ENCODE measurements at regions not wholly inside any gene's neighbourhood (a gene's known extent, or its start where the extent isn't known, plus 50 kb on each side); places are given as distances from the start of the nearest gene placed in this dataset.

DNA sequence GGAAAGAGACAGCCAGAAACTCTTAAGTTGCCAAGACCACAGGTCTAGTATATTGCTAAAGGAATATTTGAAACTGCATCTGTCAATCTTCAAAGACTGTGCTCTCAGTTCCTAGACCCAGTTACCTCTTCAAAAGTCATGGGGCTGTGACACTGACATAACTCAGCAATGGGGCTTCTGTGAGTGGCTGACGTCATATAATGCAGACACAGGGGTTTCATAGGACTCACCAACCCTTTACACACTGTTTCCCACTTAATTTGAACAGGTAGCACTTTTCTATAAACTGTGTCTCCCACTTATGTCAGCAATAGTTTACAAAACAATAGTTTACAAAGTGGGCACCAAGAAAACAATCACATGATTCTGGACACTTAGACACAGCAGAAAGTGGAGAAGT is 158.4 kb downstream of the GALC start:
- no peaks in the 10 kb centered on the region for H3K27me3 ChIP-seq (replicated peaks)
- H3K36me3 ChIP-seq (replicated peaks): no peaks in the 10 kb centered on the region
- no peak overlapping the region for H3K4me3 ChIP-seq (ENCODE audit: low read depth, low read length)
- no peak overlapping the region for H3K27ac ChIP-seq
- no peak for DNase-seq
- TF ChIP-seq, protein P1, sequence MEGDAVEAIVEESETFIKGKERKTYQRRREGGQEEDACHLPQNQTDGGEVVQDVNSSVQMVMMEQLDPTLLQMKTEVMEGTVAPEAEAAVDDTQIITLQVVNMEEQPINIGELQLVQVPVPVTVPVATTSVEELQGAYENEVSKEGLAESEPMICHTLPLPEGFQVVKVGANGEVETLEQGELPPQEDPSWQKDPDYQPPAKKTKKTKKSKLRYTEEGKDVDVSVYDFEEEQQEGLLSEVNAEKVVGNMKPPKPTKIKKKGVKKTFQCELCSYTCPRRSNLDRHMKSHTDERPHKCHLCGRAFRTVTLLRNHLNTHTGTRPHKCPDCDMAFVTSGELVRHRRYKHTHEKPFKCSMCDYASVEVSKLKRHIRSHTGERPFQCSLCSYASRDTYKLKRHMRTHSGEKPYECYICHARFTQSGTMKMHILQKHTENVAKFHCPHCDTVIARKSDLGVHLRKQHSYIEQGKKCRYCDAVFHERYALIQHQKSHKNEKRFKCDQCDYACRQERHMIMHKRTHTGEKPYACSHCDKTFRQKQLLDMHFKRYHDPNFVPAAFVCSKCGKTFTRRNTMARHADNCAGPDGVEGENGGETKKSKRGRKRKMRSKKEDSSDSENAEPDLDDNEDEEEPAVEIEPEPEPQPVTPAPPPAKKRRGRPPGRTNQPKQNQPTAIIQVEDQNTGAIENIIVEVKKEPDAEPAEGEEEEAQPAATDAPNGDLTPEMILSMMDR (IDR thresholded peaks at IDR 0.05; ENCODE audit: low read depth, low read length, missing control alignments): no peak
- in situ Hi-C loops (cut with HindIII; ENCODE audit: low pct_ligation_motif_present, low sequenced_read_pairs): no loop called here

GRCh38 chr14:87833026-87833425 is 160.0 kb downstream of the GALC start:
- no peaks in the 10 kb centered on the region for H3K36me3 ChIP-seq (replicated peaks)
- no peak overlapping the region for H3K27ac ChIP-seq
- DNase-seq: no peak
- H3K27me3 ChIP-seq (replicated peaks): no peaks in the 10 kb centered on the region
- in situ Hi-C loops (cut with HindIII; ENCODE audit: low pct_ligation_motif_present, low sequenced_read_pairs): no loop called here
- TF ChIP-seq, protein P1 (IDR thresholded peaks at IDR 0.05; ENCODE audit: low read depth, low read length, missing control alignments): no peak
- no peak overlapping the region for H3K4me3 ChIP-seq (ENCODE audit: low read depth, low read length)

GRCh38 chr14:87830443-87831096 is 162.4 kb downstream of the GALC start:
- DNase-seq: no peak
- H3K4me3 ChIP-seq (ENCODE audit: low read depth, low read length): no peak overlapping the region
- in situ Hi-C loops (cut with HindIII; ENCODE audit: low pct_ligation_motif_present, low sequenced_read_pairs): no loop called here
- H3K27me3 ChIP-seq (replicated peaks): no peaks in the 10 kb centered on the region
- TF ChIP-seq, protein P1 (IDR thresholded peaks at IDR 0.05; ENCODE audit: low read depth, low read length, missing control alignments): no peak
- no peak overlapping the region for H3K27ac ChIP-seq
- H3K36me3 ChIP-seq (replicated peaks): no peaks in the 10 kb centered on the region

DNA sequence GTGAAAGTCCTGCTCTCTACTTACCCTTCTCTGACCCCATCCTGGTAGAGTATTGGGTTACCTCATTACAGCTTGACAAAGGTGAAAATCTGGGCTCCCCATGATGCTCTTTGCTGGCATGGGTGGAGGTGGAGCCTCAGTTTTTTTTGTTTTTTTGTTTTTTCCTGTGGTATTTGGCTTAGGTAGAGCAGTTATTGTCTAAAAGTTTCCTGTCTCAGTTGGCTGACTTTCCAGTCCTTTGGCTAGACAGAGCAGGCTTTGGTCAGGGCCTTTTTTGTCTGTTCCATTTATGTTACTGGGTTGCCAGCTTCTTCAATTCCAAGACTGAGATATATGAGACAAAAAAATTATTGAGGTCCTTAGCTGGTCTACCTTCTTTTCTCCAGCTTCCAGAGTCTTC is 163.4 kb downstream of the GALC start:
- TF ChIP-seq, protein P1 (IDR thresholded peaks at IDR 0.05; ENCODE audit: low read depth, low read length, missing control alignments): no peak
- Histone ChIP-seq H3K4me3 (ENCODE audit: low read depth, low read length) (no peak overlapping the region), H3K36me3 (replicated peaks) (no peaks in the 10 kb centered on the region), H3K27me3 (replicated peaks) (no peaks in the 10 kb centered on the region), H3K27ac (no peak overlapping the region)
- no peak for DNase-seq
- in situ Hi-C loops (cut with HindIII; ENCODE audit: low pct_ligation_motif_present, low sequenced_read_pairs): no loop called here

- in situ Hi-C loops (cut with HindIII; ENCODE audit: low pct_ligation_motif_present, low sequenced_read_pairs): no loop called here
- no peak overlapping the region for H3K27ac ChIP-seq
- no peak for DNase-seq
- no peak overlapping the region for H3K4me3 ChIP-seq (ENCODE audit: low read depth, low read length)
- no peaks in the 10 kb centered on the region for H3K36me3 ChIP-seq (replicated peaks)
- TF ChIP-seq, protein P1 (IDR thresholded peaks at IDR 0.05; ENCODE audit: low read depth, low read length, missing control alignments): no peak
- no peaks in the 10 kb centered on the region for H3K27me3 ChIP-seq (replicated peaks)
Measured at GRCh38 chr14:87824266-87824665, 168.7 kb downstream of the GALC start.

DNA sequence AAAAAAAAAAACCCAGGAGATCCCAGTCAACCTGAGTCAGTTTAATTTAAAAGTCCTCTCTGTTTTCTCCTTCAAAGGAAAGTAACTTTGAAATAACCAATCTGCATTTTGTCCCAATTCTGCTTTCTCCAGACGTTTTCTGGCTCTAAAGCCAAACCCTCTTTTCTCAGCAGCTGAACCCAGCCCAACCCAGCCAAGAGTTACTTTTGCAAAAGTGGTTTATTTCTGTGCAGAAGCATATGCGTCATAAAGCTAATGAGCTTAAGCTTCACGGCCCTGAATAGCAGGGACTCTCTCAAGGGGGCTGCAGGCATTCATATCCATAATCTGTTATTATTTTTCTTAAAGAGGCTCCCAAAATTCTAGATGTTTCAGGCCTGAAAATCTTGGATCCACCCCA is 176.6 kb downstream of the GALC start:
- H3K27ac ChIP-seq: no peak overlapping the region
- no peak for DNase-seq
- no peaks in the 10 kb centered on the region for H3K27me3 ChIP-seq (replicated peaks)
- no peaks in the 10 kb centered on the region for H3K36me3 ChIP-seq (replicated peaks)
- TF ChIP-seq, protein P1 (IDR thresholded peaks at IDR 0.05; ENCODE audit: low read depth, low read length, missing control alignments): no peak
- no peak overlapping the region for H3K4me3 ChIP-seq (ENCODE audit: low read depth, low read length)
- in situ Hi-C loops (cut with HindIII; ENCODE audit: low pct_ligation_motif_present, low sequenced_read_pairs): no loop called here
